Astrocyte (in vitro differentiated cells and primary cell): ENCODE measurements at regions not wholly inside any gene's neighbourhood (a gene's known extent, or its start where the extent isn't known, plus 50 kb on each side); places are given as distances from the start of the nearest gene placed in this dataset.

ENCODE experiments used
- CTCF ChIP-seq: IDR thresholded peaks from 2 replicates; pipeline ENCODE4 v1.5.1; 2011; ENCODE audit warnings: low read depth, mild to moderate bottlenecking, inconsistent platforms, low read length, moderate library complexity; ENCODE audit not compliant: insufficient read depth
- EZH2 ChIP-seq: IDR thresholded peaks from 2 replicates; pipeline ENCODE4 v1.6.1; 2012; ENCODE audit warnings: mild to moderate bottlenecking, low read length, inconsistent platforms; ENCODE audit not compliant: insufficient read depth

- TF ChIP-seq CTCF (no peak), EZH2 (no peak)
Observed at GRCh38 chr7:142345811-142346210, 88.0 kb upstream of the PRSS58 start.
